Osteocyte (in vitro differentiated cells): ENCODE measurements at regions not wholly inside any gene's neighbourhood (a gene's known extent, or its start where the extent isn't known, plus 50 kb on each side); places are given as distances from the start of the nearest gene placed in this dataset.

ENCODE experiments used
- DNase-seq: peaks from one replicate; pipeline ENCODE4 v3.0.0; 2021; ENCODE audit warnings: mixed read lengths; ENCODE audit not compliant: unreplicated experiment; ENCODE audit errors: extremely low spot score
- H3K27ac Mint-ChIP-seq: one replicate; pipeline ENCODE4 v1.8.0; 2021; ENCODE audit warnings: mild to moderate bottlenecking, mixed read lengths; ENCODE audit not compliant: unreplicated experiment
- H3K27me3 Mint-ChIP-seq: one replicate; pipeline ENCODE4 v1.8.0; 2021; ENCODE audit warnings: mixed read lengths; ENCODE audit not compliant: unreplicated experiment
- H3K36me3 Mint-ChIP-seq: one replicate; pipeline ENCODE4 v1.8.0; 2021; ENCODE audit warnings: mixed read lengths; ENCODE audit not compliant: unreplicated experiment
- H3K4me1 Mint-ChIP-seq: one replicate; pipeline ENCODE4 v1.8.0; 2021; ENCODE audit warnings: mixed read lengths; ENCODE audit not compliant: unreplicated experiment
- H3K4me3 Mint-ChIP-seq: one replicate; pipeline ENCODE4 v1.8.0; 2021; ENCODE audit warnings: mild to moderate bottlenecking, moderate library complexity, mixed read lengths; ENCODE audit not compliant: unreplicated experiment
- H3K9me3 Mint-ChIP-seq: one replicate; pipeline ENCODE4 v1.8.0; 2021; ENCODE audit warnings: mixed read lengths; ENCODE audit not compliant: unreplicated experiment
- CTCF ChIP-seq: fragments of 200-600 bp; sonication (generic); IDR thresholded peaks from 2 replicates; pipeline ENCODE4 v1.5.0; 2021; ENCODE audit warnings: antibody characterized with exemption, mild to moderate bottlenecking, moderate library complexity

- no peaks in the 10 kb centered on the region for H3K9me3 Mint-ChIP-seq
- TF ChIP-seq CTCF: no peak
- no peaks in the 10 kb centered on the region for H3K36me3 Mint-ChIP-seq
- no peaks in the 10 kb centered on the region for H3K4me1 Mint-ChIP-seq
- peaks cover 12% of the 10 kb centered on the region for H3K27me3 Mint-ChIP-seq
- no peak for DNase-seq
- H3K4me3 Mint-ChIP-seq: no peak overlapping the region
- no peak overlapping the region for H3K27ac Mint-ChIP-seq
Observed at GRCh38 chr1:221903594-221903993, 161.7 kb upstream of the DUSP10 start.

GRCh38 chr1:221902961-221903360, 161.1 kb upstream of the DUSP10 start:
- Mint-ChIP-seq H3K4me1 (no peaks in the 10 kb centered on the region), H3K27ac (no peak overlapping the region), H3K36me3 (no peaks in the 10 kb centered on the region), H3K27me3 (peaks cover 8% of the 10 kb centered on the region), H3K4me3 (no peak overlapping the region), H3K9me3 (no peaks in the 10 kb centered on the region)
- no peak for TF ChIP-seq CTCF
- no peak for DNase-seq

- Mint-ChIP-seq H3K4me1 (peaks cover 11% of the 10 kb centered on the region), H3K9me3 (no peaks in the 10 kb centered on the region), H3K36me3 (no peaks in the 10 kb centered on the region), H3K27ac (no peak overlapping the region), H3K4me3 (no peak overlapping the region), H3K27me3 (peaks cover 8% of the 10 kb centered on the region)
- DNase-seq: no peak
- TF ChIP-seq CTCF: no peak
Observed at GRCh38 chr1:221900678-221901077, 158.8 kb upstream of the DUSP10 start.

- Mint-ChIP-seq H3K36me3 (no peaks in the 10 kb centered on the region), H3K27me3 (no peaks in the 10 kb centered on the region), H3K4me3 (no peak overlapping the region), H3K4me1 (peaks cover 11% of the 10 kb centered on the region), H3K9me3 (peaks cover 10% of the 10 kb centered on the region), H3K27ac (no peak overlapping the region)
- no peak for DNase-seq
- TF ChIP-seq CTCF: no peak
Observed at GRCh38 chr1:221897321-221897721, 155.4 kb upstream of the DUSP10 start.

- Mint-ChIP-seq H3K27me3 (no peaks in the 10 kb centered on the region), H3K36me3 (no peaks in the 10 kb centered on the region), H3K9me3 (peaks cover 10% of the 10 kb centered on the region), H3K27ac (no peak overlapping the region), H3K4me1 (peaks cover 37% of the 10 kb centered on the region), H3K4me3 (no peak overlapping the region)
- DNase-seq: no peak
- TF ChIP-seq CTCF: no peak
Observed at GRCh38 chr1:221892301-221892830, 150.5 kb upstream of the DUSP10 start.
